HG03139 (cell line): ENCODE measurements at regions not wholly inside any gene's neighbourhood (a gene's known extent, or its start where the extent isn't known, plus 50 kb on each side); places are given as distances from the start of the nearest gene placed in this dataset.
"Not testable (repeated sequence)": the region's sequence is repeated elsewhere in the genome, so short reads cannot be mapped to it uniquely, and the experiment has no call there.

Source experiments
- ATAC-seq: cut with Tn5 transposase; IDR thresholded peaks from one replicate; pipeline ENCODE4 v1.9.1; 2021; ENCODE audit not compliant: unreplicated experiment

DNA sequence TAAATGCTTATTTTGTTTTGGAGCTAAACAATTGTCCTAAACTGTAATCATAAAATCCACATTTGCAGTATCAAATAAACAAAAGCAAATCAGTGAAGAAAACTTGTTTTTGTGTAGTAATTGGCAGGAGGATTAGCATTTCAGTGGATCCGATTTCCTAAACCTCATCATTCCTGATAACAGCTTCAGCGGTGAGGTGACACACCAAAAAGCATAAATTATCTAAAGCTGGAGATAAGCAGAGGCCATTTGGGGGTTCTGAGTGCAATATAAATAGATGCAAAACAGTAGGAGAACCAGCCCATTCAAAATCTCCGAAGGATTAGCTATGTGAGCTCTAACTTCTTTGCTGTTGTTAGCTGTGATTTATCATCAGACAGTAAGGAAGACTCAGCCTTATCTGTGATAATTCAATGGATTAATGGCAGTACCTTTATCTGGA, 235.8 kb downstream of the EPHA7 start:
- ATAC-seq: no peak

- no peak for ATAC-seq
These were observed 236.3 kb downstream of the EPHA7 start for GRCh38 chr6:93182938-93183479.

DNA sequence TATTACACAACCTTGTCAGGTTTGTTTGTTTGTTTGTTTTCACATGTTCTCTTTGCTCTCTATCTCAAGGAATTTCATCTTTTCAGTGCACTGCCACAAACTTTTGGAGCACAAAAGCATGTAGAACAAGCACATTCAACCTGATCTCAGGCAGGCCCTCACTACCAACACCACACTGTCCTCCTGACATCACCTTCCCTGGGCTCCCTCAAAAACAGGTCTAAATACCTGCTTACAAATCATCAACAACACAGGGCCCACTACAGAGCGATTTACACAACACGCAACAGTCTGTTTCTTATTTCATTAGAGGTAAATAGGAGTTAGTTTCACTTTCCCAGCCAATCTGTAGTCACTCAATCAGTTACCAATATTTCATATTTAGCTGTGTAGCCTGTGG, 241.4 kb downstream of the EPHA7 start:
- no peak for ATAC-seq

DNA sequence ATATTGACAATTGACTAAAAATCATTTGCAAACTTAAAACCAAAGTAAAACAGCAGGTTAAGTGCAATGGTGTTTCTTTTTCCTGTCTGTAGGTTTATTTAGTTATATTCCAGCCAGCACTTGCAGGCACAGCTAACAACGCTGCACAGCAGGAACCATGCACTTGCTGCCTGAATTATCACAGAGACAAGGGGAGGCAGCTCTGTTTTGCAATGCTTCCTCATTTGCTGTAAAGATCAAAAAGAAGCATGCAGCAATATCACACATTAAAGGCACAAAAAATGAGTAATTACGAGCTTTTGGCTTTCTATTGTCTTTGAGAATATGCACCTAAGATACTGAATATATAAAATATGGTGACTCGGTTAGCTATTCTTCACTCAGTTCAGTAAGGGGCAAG, 241.9 kb downstream of the EPHA7 start:
- ATAC-seq: no peak

DNA sequence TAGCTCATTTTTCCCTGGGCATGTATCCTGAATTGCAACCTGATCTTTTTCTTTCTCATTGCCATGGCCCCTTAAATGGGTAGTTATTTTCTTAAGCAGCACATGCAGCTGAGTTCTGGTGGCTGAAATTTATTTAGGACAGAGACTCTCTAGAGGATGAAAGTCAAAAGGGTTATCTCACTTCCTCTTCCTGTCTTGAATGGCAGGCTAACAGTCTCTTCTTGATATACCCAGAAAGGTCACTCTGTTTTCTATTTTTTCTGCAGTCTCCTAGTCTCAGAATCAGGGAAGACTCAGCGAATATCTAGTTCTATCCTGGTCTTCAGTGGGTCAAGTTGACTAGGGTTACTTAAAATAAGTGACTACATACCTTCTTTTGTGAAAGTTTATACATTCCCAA, 243.3 kb downstream of the EPHA7 start:
- peak; percentile 83 for ATAC-seq

DNA sequence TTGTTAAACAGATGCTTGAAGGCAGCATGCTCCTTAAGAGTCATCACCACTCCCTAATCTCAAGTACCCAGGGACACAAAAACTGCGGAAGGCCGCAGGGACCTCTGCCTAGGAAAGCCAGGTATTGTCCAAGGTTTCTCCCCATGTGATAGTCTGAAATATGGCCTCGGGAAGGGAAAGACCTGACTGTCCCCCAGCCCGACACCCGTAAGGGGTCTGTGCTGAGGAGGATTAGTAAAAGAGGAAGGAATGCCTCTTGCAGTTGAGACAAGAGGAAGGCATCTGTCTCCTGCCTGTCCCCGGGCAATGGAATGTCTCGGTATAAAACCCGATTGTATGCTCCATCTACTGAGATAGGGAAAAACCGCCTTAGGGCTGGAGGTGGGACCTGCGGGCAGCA, 245.8 kb downstream of the EPHA7 start:
- ATAC-seq: not testable (repeated sequence)

GRCh38 chr6:93165850-93166430, 253.4 kb downstream of the EPHA7 start:
- ATAC-seq: no peak

DNA sequence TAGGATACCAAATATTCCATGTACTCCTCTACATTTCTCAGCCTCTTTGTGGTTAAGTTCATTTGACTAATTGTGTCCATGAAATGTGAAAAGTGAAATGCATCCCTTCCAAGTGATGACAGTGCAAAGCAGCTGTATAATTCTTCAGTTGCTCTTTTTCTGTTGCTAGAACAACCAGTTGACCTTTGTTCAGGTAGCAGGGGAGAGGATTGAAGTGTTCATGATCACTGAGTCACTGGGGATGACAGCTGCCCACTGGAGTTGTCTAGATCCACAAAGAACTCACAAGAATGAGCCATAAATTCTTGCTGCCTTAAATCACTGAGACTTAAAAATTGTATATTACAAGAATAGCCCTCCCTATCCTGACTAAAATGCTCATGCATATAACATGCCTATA, 254.6 kb downstream of the EPHA7 start:
- ATAC-seq: no peak

DNA sequence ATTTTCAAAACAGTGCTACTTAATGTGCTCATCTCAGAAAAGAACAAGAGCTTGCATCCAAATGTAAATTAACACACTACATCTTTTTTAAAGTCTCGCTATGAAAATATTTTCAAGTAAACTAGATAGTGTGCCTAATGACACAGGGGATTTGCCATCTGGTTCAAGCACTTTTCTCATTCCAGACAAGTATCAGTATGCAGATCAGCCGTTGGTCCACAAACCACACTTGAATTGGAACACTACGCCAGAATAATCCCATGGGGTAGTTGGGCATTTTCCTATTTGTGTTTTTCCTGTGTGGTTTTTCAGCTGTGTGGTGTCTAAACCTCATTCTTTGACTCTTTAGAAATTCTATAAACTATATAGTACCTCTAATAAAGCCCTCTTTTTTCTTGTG, 256.2 kb downstream of the EPHA7 start:
- no peak for ATAC-seq

GRCh38 chr6:93139408-93140081, 279.8 kb downstream of the EPHA7 start:
- no peak for ATAC-seq

GRCh38 chr6:93136111-93136510, 283.2 kb downstream of the EPHA7 start:
- no peak for ATAC-seq

GRCh38 chr6:93124006-93124632, 295.2 kb downstream of the EPHA7 start:
- ATAC-seq: no peak

DNA sequence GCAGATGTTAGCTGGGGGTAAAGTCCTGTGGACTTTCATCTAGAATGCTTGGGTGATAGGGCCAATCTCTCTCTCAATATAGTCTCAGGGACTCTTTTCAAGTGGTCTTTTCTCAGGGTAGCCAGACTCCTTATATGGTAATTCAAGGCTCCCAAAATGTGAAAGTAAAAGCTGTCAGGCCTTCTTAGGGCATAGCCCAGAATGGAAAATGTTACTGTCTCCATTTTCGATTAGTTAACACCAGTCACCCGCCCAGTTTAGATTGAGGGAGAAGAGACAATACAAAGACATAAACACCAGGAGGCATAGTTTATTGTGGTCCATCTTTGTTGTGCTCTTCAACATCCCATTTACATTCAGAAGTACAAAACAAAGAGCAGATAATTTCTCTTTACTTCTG, 295.8 kb downstream of the EPHA7 start:
- ATAC-seq: no peak

DNA sequence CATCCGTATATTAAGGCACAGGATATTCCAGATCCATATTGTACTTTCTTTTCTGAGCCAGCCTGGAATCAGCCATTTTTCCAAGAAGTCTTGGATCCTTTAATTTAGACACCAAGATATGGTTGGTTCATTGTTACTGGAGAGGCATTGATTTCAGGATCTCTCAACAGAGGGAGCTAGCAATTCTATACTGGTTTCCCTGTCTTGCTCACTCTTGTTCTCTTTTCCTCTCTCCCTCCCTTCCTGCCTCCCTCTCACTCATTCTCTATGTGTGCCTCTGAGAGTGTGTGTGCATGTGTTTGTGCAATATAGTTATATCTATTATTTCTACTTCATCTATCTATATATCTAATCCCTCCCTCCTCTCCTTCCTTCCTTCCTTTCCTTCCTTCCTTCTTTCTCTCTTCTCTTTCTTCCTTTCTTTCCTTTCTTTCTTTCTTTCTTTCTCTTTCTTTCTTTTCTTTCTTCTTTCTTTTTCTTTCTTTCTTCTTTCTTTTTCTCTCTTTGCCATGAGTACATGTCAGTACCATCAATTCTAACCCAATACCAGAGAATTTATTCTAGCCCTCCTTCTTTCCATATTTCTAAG, 299.1 kb downstream of the EPHA7 start:
- ATAC-seq: no peak

DNA sequence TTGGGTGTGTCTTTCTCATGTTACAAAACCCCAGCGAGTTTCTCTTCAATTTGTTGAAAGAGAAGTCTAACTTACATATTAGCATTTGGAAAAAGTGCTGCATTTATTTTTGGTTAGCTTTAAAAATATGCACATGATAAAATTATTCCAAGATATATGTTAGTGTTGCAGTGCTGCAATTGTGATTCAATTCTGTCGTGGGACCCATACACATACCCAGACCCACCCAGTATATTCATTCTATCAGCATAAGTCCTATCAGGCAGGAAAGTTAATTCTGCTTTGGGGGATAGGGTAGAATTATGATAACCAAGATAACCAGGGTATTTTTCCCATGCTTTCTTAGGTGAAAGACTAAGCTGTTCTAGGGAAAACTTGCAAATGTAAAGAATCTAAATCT, 313.5 kb downstream of the EPHA7 start:
- no peak for ATAC-seq

- no peak for ATAC-seq
These were observed 314.3 kb downstream of the EPHA7 start for GRCh38 chr6:93105017-93105416.

GRCh38 chr6:93104195-93104817, 315.1 kb downstream of the EPHA7 start:
- no peak for ATAC-seq

GRCh38 chr6:93088621-93089501, 330.5 kb downstream of the EPHA7 start:
- ATAC-seq: no peak

DNA sequence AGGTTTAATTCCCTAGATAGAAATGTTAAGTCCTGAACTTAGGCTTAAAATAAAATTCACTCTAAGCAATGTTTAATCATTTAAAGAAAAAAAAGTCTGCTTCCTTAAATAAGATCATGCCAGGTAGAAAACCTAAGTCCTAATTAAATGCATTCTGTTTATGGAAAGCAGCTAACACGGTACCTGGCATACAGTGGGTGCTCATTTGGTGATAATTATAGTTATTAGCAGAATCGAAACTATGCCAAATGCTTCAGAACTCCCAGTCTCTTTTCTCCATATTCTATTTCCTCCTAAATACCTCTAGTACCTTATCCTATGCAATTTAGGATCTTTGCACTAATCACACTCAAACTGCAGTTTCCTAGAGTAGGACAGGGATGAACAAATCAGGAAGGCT, 331.8 kb downstream of the EPHA7 start:
- ATAC-seq: no peak

DNA sequence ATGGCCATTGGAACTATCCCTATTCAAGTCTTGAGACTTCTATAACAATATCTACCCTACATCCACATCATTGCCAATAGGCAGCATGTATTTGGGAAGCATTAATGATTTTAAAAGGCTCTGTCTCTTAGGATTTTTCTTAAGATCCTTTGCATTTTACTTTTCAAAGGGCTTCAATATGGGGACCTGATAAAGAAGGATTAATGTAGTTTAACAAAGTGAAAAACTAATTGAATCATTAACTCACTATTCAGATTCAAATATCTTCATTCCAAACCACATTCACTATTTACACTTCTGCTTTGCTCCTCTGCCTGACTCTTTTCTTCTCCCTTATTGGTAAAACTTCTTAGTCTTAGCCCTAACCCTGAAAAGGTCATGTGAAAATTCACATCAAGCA, 333.0 kb downstream of the EPHA7 start:
- no peak for ATAC-seq
